SK-N-MC (cell line): ENCODE measurements at regions not wholly inside any gene's neighbourhood (a gene's known extent, or its start where the extent isn't known, plus 50 kb on each side); places are given as distances from the start of the nearest gene placed in this dataset.
"Not testable (repeated sequence)": the region's sequence is repeated elsewhere in the genome, so short reads cannot be mapped to it uniquely, and the experiment has no call there.

ENCODE experiments used
- DNase-seq: peaks from one replicate; pipeline ENCODE4 v3.0.0-alpha.2; 2011; ENCODE audit warnings: low read depth, low spot score
- H3K27ac ChIP-seq: fragments of 200-600 bp; sonication (generic); 2 replicates; pipeline ENCODE4 v1.5.1; 2016; ENCODE audit warnings: mixed run types
- H3K36me3 ChIP-seq: fragments of 200-600 bp; sonication (generic); 2 replicates; pipeline ENCODE4 v1.6.1; 2017; ENCODE audit warnings: antibody characterized with exemption, low read length, mixed read lengths; ENCODE audit not compliant: insufficient read depth
- H3K4me3 ChIP-seq: fragments of 200-600 bp; sonication (generic); 2 replicates; pipeline ENCODE4 v1.5.1; 2016
- H3K9ac ChIP-seq: fragments of 200-600 bp; sonication (generic); 2 replicates; pipeline ENCODE4 v1.8.0; 2017; ENCODE audit warnings: mixed run types, mixed read lengths; ENCODE audit not compliant: insufficient read length
- H3K9me3 ChIP-seq: fragments of 200-600 bp; sonication (generic); 2 replicates; pipeline ENCODE4 v1.6.1; 2017; ENCODE audit warnings: low read depth, mild to moderate bottlenecking, antibody characterized with exemption, low read length, moderate library complexity, mixed read lengths
- EZH2 ChIP-seq: fragments of 200-600 bp; sonication (generic); IDR thresholded peaks from one replicate; pipeline ENCODE4 v1.6.1; 2017; ENCODE audit warnings: antibody characterized with exemption
- FOXP2 ChIP-seq: optimal IDR thresholded peaks from 2 replicates; pipeline ENCODE3; 2011; ENCODE audit warnings: mild to moderate bottlenecking, moderate library complexity; ENCODE audit not compliant: insufficient read depth; ENCODE audit errors: extremely low read length, control extremely low read depth
- POLR2AphosphoS5 ChIP-seq: IDR thresholded peaks from 2 replicates; pipeline ENCODE4 v1.6.1; 2012; ENCODE audit warnings: mild to moderate bottlenecking, low read depth, low read length, borderline replicate concordance

DNA sequence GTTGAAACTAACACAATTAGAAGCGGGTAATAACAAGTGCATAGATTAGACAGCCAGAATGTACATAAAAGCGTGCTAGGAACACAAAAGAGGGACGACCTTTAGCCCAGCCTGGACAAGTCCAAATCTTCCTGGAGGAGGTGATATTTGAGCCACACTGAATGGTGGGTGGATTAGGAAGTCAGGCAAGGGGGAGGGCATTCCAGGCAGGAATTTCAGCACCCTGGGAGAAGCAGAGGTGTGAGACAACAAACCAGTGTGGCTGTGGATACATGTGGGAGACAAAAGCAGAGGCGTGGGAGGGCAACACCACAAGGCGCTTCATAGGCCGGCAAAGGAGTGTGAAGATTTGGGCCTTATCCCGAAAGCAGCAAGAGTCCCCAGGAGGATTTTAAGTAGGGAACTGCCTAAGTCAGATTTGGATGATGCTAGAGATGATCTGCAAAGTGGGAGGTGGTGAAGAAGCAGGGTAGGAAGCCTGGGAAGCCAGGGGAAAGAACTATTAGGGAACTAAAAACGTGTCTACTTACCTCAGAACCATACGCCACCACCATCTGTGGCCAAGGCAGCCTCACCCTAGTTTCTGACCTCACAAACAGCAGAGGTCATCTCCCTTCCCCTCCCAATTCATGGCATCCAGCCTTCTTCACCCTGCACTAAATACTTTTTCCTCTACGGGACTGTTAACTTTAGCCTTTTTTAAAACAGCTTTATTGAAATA is 81.8 kb downstream of the GLUL start:
- H3K9me3 ChIP-seq, result no peaks in the 10 kb centered on the region
- H3K36me3 ChIP-seq, result no peaks in the 10 kb centered on the region
- H3K4me3 ChIP-seq, result no peak overlapping the region
- TF ChIP-seq EZH2 (no peak), POLR2AphosphoS5 (no peak), FOXP2 (no peak)
- DNase-seq, result no peak
- no peak overlapping the region for H3K27ac ChIP-seq
- H3K9ac ChIP-seq, result no peak overlapping the region

DNA sequence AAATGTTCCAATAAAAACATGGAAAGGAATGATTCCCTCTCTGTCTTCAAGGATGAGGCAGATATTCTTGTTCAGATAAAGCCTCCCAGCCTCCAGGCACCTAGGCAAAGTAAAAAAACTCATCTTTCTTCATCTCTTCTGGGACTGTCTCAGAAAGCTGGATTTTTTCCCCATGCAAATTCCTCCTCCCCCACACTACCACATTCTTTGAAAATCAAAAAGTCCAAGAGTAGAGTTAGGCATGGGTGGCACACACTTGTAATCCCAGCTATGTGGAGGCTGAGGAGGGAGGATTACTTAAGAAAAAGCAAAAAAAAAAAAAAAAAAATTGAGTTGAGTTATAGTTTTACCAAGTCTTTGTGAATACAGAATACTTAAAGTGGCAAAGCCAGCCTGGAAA is 82.8 kb downstream of the GLUL start:
- Histone ChIP-seq H3K9ac (no peak overlapping the region), H3K4me3 (no peak overlapping the region), H3K9me3 (no peaks in the 10 kb centered on the region), H3K36me3 (no peaks in the 10 kb centered on the region), H3K27ac (no peak overlapping the region)
- TF ChIP-seq FOXP2 (no peak), EZH2 (no peak), POLR2AphosphoS5 (no peak)
- no peak for DNase-seq

DNA sequence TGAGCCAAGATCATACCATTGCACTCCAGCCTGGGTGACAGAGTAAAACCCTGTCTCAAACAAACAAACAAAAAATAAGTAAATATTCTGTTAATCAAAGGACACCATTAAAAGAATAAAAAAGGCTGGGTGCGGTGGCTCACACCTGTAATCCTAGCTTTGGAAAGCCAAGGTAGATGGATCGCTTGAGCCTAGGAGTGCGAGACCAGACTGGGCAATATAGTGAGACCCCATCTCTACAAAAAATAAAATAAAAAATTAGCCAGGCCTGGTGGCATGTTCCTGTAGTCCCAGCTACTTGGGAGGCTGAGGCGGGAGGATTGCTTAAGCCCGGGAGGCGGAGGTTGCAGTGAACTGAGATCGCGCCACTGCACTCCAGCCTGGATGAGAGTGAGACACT is 84.1 kb downstream of the GLUL start:
- not testable (repeated sequence) for H3K4me3 ChIP-seq, H3K27ac ChIP-seq, H3K36me3 ChIP-seq, DNase-seq, H3K9ac ChIP-seq, H3K9me3 ChIP-seq

DNA sequence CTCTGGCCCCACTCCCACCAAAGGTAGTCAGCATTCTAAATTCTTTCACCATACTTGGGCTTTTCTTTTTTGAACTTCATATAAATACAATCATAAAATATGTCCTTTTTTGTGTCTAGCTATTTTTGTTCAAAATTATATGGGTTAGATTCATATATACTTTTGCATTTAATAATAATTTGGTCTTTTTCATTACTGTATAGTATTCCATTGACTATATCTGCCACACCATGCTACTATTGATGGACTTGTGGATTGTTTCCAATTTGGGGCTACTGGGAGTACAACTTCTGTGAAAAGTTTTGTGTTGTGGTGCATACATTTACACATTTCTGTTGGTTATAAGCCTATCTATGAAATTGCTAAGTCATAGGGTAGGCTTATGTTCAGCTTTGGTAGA is 85.7 kb downstream of the GLUL start:
- no peak for TF ChIP-seq EZH2
- no peak for TF ChIP-seq FOXP2
- TF ChIP-seq POLR2AphosphoS5, result no peak
- DNase-seq, result no peak
- no peak overlapping the region for H3K4me3 ChIP-seq

DNA sequence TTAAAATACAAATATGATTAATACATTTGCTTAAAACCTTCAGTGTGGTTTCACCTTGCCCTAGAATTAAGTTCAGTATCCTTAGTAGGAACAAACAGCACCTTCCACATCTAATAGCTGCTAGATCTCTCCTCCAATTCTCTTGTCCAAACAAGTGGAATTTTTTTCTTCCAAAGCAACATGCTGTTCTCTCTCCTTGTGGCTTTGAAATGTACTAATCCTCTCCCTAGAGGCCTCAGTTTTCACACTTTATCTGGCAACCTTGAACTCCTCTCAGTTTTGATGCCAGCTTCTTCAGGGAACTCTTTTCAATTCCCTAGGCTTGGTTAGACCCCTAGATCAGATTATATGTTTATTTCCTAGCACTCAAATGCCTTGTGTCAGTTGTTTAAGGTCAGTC is 87.0 kb downstream of the GLUL start:
- no peak overlapping the region for H3K9ac ChIP-seq
- H3K4me3 ChIP-seq, result no peak overlapping the region
- TF ChIP-seq FOXP2 (no peak), EZH2 (no peak), POLR2AphosphoS5 (no peak)
- no peaks in the 10 kb centered on the region for H3K9me3 ChIP-seq
- no peak for DNase-seq
- no peaks in the 10 kb centered on the region for H3K36me3 ChIP-seq
- H3K27ac ChIP-seq, result no peak overlapping the region

More for the DNA sequence above, 85.7 kb downstream of the GLUL start:
- Histone ChIP-seq H3K9ac (no peak overlapping the region), H3K27ac (no peak overlapping the region), H3K36me3 (no peaks in the 10 kb centered on the region), H3K9me3 (no peaks in the 10 kb centered on the region)

- H3K36me3 ChIP-seq, result no peaks in the 10 kb centered on the region
- no peak overlapping the region for H3K4me3 ChIP-seq
- no peak overlapping the region for H3K9ac ChIP-seq
- TF ChIP-seq EZH2 (no peak), FOXP2 (no peak), POLR2AphosphoS5 (no peak)
- no peak for DNase-seq
- no peak overlapping the region for H3K27ac ChIP-seq
- no peaks in the 10 kb centered on the region for H3K9me3 ChIP-seq
These were observed 87.4 kb downstream of the GLUL start for GRCh38 chr1:182304218-182304617.

DNA sequence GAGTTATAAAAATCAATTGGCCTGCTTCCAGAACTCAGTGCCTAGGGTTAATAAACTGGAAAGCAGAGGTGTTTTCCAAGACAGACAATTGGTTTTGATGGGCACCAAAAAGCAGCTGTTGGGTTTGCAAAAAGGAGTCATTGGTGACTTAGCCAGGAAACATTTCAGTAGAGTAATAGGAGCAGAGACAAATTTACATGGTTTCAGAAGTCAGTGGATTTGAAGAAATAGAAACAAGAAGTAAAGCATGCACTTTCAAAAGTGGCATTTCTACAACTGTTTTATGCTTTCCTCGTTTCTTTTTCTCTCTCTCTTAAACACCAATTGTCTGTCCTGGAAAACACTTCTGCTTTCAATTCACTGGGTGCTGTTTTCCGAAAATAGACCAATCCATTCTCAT is 87.8 kb downstream of the GLUL start:
- Histone ChIP-seq H3K36me3 (no peaks in the 10 kb centered on the region), H3K9me3 (no peaks in the 10 kb centered on the region), H3K9ac (no peak overlapping the region), H3K4me3 (no peak overlapping the region), H3K27ac (no peak overlapping the region)
- no peak for DNase-seq
- TF ChIP-seq POLR2AphosphoS5 (no peak), FOXP2 (no peak), EZH2 (no peak)

DNA sequence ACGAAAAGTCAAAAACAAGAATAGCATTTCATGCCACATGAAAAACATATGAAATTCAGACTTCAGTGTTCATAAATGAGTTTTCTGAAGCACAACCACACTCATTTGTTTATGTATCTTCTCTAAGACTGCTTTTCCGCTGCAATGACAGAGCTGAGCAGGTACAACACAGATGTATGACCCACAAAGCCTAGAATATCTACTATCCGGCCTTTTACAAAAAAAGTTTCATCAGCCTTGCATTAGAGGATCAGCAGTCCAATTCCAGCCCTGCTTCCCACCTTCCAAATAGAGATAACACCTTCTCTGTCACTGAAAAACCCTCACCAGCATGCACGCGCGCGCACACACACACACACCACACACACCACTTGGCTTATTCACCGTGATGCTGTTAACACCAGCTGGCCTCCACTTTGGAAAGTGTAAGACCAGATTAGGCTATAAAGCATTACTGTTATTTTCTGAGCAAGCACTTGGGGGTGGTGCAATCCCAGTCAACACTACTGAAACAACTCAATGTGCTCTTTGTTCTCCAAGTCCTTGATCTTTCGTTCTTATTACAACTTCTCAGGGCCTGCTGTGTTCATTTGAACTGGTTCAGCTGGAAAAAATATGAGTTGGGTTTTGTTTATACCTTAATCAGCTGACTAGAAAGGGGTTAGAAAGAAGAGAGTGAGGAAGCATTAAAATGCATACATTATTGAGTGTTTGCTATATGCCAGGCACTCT is 90.0 kb downstream of the GLUL start:
- H3K9ac ChIP-seq, result no peak overlapping the region

DNA sequence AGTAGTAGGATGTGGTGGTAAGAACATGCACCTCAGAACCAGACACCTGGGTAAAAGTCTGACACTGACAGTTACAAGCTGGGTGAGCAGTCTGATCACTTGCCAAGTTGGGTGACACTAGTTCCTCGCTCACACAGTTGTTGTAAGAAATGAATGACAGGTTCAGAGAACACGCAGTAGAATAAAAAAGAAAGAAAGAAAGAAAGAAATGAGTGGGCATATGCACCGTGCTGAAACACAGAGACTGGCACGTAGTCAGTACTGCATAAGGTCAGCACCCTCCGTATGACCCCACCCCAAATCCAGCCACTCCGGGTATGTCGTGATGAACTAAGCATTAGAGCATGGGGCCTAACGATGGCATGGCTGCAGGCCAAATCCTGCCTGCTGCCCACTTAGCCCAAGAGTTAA is 90.6 kb downstream of the GLUL start:
- Histone ChIP-seq H3K36me3 (no peaks in the 10 kb centered on the region), H3K27ac (peak overlapping the region; percentile 79), H3K9ac (no peak overlapping the region), H3K9me3 (no peaks in the 10 kb centered on the region), H3K4me3 (no peak overlapping the region)
- no peak for TF ChIP-seq EZH2
- TF ChIP-seq FOXP2, result no peak
- TF ChIP-seq POLR2AphosphoS5, result no peak
- DNase-seq, result no peak

More for the DNA sequence above, 90.0 kb downstream of the GLUL start:
- Histone ChIP-seq H3K4me3 (no peak overlapping the region), H3K36me3 (no peaks in the 10 kb centered on the region), H3K27ac (peak overlapping the region; percentile 79), H3K9me3 (no peaks in the 10 kb centered on the region)
- TF ChIP-seq FOXP2 (no peak), EZH2 (no peak), POLR2AphosphoS5 (no peak)
- no peak for DNase-seq
